Choroid plexus epithelial cell (primary cell): ENCODE measurements at regions not wholly inside any gene's neighbourhood (a gene's known extent, or its start where the extent isn't known, plus 50 kb on each side); places are given as distances from the start of the nearest gene placed in this dataset.

Experiments used
- DNase-seq: peaks from one replicate; pipeline ENCODE4 v3.0.0-alpha.2; 2010; ENCODE audit warnings: low read depth
- H3K4me3 ChIP-seq: 2 replicates; pipeline ENCODE4 v1.5.1; 2011; ENCODE audit warnings: low read depth, mild to moderate bottlenecking, control low read depth, low read length, moderate library complexity
- TF ChIP-seq, protein P1 (sequence below): conservative IDR thresholded peaks from 2 replicates; pipeline ENCODE4 v1.5.1; 2011; ENCODE audit warnings: low read depth, mild to moderate bottlenecking, control low read depth, inconsistent platforms, low read length, moderate library complexity

DNA sequence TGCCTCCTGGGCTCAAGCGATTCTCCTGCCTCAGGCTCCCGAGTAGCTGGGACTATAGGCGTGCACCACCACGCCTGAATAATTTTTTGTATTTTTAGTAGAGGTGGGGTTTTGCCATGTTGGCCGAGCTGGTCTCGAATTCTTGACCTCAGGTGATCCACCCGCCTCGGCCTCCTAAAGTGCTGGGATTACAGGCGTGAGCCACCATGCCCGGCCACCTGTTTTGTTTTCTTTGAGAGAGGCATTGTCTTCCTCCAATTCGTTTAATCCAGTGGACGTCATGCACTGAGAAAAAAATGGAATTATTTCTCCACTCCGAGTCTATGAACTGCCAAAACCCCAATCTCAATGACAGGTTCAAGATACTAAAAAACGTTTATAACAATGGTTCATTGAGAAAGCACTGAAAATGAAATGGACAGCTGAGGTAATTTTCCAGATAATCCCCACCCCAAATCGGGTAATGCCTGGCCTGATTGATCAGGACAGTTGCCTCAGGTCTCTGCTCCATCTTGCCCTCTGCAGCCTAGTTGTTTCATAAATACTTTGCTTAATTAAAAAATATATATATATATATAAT is 132.7 kb upstream of the PARP11 start:
- H3K4me3 ChIP-seq, result no peak overlapping the region
- no peak for DNase-seq
- TF ChIP-seq, protein P1, sequence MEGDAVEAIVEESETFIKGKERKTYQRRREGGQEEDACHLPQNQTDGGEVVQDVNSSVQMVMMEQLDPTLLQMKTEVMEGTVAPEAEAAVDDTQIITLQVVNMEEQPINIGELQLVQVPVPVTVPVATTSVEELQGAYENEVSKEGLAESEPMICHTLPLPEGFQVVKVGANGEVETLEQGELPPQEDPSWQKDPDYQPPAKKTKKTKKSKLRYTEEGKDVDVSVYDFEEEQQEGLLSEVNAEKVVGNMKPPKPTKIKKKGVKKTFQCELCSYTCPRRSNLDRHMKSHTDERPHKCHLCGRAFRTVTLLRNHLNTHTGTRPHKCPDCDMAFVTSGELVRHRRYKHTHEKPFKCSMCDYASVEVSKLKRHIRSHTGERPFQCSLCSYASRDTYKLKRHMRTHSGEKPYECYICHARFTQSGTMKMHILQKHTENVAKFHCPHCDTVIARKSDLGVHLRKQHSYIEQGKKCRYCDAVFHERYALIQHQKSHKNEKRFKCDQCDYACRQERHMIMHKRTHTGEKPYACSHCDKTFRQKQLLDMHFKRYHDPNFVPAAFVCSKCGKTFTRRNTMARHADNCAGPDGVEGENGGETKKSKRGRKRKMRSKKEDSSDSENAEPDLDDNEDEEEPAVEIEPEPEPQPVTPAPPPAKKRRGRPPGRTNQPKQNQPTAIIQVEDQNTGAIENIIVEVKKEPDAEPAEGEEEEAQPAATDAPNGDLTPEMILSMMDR, result no peak

DNA sequence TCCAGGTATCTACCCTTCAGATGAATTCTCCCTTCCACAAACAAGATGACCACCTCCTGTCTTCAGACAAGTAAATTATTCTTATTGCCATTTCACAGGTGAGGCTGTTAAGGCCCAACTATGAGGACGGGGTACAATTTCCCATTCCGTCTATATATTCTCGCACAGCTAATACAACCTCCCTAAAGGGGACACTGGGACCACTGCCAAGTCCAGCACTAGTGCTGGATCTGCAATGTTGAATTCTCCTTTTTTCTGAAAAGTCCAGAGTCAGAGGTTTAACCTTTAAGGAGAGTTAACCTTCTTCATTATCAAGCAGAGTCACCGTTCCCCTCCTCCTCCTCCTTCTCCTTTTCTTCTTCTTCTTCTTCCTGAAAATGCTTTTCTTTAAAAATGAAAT is 130.4 kb upstream of the PARP11 start:
- no peak overlapping the region for H3K4me3 ChIP-seq
- TF ChIP-seq, protein P1, result no peak
- DNase-seq, result no peak

DNA sequence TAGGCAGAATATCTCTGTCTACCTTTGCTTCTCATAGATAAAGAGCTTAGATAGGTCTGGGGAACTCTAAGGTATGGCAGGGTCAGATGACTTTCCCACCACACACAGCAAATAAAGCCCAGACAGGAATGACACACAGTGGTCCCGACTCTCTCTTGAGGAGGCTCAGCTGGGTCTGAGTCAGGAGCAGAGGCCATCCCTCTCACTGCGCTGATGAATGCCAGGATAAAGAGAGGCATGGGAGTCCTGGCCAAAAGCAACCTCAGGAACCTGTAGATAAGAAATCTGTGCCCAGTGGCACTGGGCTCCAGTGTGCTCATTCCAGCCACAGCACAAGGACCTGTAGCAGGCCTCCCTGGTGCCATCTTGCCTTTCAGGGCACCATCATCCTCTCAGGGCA is 129.4 kb upstream of the PARP11 start:
- H3K4me3 ChIP-seq, result no peak overlapping the region
- TF ChIP-seq, protein P1, result no peak
- DNase-seq, result no peak

DNA sequence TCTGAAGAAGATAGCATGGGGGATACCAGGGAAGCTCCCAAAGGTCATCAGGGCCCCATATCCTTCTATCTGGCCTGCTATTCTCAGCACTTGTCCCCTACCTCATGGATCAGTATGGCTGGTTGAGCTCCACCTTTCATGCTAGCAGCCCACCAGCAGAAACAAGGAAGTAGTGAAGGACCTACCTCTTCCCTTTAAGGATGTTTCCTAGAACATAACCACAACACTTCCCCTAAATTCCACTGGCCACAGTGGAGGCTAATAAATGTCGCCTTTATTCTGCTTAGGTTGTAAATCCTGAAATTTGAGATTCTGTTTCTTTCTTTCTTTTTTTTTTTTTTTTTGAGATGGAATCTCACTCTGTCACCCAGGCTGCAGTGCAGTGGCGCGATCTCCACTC is 128.6 kb upstream of the PARP11 start:
- DNase-seq, result no peak
- TF ChIP-seq, protein P1, result no peak
- no peak overlapping the region for H3K4me3 ChIP-seq

DNA sequence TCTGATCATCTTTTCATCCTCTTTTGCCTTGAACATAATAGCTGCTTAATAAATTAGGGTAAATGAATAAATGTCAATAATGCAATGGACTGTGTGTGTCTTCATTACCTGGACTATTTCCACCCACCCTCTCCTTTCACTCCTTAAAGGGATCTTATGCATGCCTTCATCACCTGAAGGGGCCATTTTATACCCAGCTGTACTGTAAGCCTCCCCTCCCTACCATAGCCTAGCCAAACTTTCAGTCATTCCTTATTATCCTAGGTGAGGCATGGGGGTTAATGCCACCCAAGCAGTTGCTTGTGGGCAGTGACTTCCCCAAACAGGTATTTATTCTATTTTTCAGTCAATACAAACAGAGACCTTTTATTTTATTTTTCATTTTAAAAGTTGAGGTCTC is 127.8 kb upstream of the PARP11 start:
- no peak overlapping the region for H3K4me3 ChIP-seq

DNA sequence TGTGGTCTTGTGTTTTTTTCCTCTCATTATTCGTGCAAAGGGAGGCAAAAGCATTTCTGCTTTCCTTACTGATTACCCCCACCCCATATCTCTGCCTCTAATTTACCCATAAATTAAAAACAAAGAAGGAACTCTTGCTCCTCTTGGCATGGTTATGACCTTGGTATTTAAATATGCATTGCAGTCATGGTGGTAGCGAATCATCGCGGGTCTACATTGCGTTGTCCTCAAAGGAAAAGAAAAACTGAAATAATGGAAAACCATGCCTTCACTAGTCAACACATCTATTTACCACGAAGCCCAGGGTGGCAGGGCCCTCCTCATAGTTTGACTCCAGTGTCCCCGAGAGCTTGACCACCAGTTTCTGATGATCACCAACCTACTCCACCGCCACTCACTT is 126.7 kb upstream of the PARP11 start:
- H3K4me3 ChIP-seq, result no peak overlapping the region
- DNase-seq, result no peak
- TF ChIP-seq, protein P1, result no peak

More for the DNA sequence above, 127.8 kb upstream of the PARP11 start:
- no peak for DNase-seq
- TF ChIP-seq, protein P1, result no peak

DNA sequence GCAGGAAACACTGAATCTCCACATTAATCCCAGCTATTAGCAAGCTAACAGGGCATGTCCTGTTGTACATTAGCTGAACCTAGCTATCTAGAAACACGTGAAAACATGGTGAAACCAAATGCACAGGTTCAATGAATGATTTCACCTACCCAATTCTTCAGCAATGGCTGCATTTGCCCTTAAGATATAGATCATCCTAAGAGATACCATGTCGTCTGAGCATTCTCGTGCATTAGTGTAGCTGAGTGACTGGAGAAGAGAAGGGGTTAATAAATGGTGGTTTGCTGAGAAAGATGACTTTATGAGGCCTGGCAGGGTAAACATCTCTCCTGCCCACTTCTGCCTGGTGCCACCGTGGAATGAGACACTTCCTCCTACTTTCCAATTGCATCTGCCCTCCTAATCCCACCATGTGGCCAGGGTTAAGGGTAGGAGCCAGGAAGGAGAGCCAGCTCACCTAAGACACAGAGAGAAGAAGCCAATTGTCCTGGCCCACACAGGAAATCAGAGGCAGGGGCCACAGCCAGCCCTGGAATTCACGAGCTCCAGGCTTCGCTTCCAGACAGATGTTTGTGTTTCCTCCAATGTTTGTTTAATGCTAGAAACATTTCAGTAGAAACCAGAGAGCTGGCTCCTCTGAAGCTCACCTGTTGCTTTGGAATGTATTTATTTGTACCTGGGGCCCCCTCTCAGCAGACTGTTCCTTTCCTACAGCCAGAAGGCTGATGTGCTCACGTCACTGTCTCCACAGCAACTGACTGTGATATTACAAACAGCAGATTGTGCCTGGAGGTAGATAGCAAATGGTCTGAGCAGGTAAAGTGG is 126.0 kb upstream of the PARP11 start:
- no peak overlapping the region for H3K4me3 ChIP-seq
- TF ChIP-seq, protein P1, result no peak
- DNase-seq, result peak; percentile 11
